Thoracic aorta (tissue), 2 donors: ENCODE measurements at regions not wholly inside any gene's neighbourhood (a gene's known extent, or its start where the extent isn't known, plus 50 kb on each side); places are given as distances from the start of the nearest gene placed in this dataset.

Source experiments
- ATAC-seq: fragments of 150-250 bp; one replicate; pipeline ENCODE4 v1.8.0; 2017; ENCODE audit warnings: low read depth; ENCODE audit not compliant: insufficient number of reproducible peaks, low FRiP score
- DNase-seq: peaks from one replicate; pipeline ENCODE4 v3.0.0-alpha.2; 2020; ENCODE audit warnings: low spot score
- H3K27ac ChIP-seq, 2 donors: fragments of 200-600 bp; sonication (generic); 1 replicate in 1 of 2; 2 replicates in 1 of 2; pipeline ENCODE4 v1.5.1; 2016; ENCODE audit warnings: mild to moderate bottlenecking in 2 of 2, moderate library complexity in 2 of 2
- H3K27me3 ChIP-seq: fragments of 200-600 bp; sonication (generic); replicated peaks from 2 replicates; pipeline ENCODE4 v1.6.0; 2016; ENCODE audit warnings: mild to moderate bottlenecking; ENCODE audit not compliant: insufficient read depth
- H3K36me3 ChIP-seq: fragments of 200-600 bp; sonication (generic); one replicate; pipeline ENCODE4 v1.5.1; 2016
- H3K4me1 ChIP-seq, 2 donors: fragments of 200-600 bp; sonication (generic); 1 replicate in 1 of 2; 2 replicates in 1 of 2; pipeline versions ENCODE4 v1.5.1 to v1.6.0; 2016; ENCODE audit warnings: low read depth in 2 of 2, mild to moderate bottlenecking in 1 of 2; ENCODE audit not compliant: control insufficient read depth in 1 of 2
- H3K4me3 ChIP-seq: fragments of 200-600 bp; sonication (generic); 2 replicates; pipeline ENCODE4 v1.5.1; 2016; ENCODE audit warnings: mild to moderate bottlenecking
- H3K9me3 ChIP-seq: fragments of 200-600 bp; sonication (generic); 2 replicates; pipeline ENCODE4 v1.5.1; 2016
- TF ChIP-seq, protein P1 (sequence below): fragments of 200-600 bp; sonication (generic); IDR thresholded peaks from one replicate; pipeline ENCODE4 v1.5.1; 2019; ENCODE audit warnings: antibody characterized with exemption

DNA sequence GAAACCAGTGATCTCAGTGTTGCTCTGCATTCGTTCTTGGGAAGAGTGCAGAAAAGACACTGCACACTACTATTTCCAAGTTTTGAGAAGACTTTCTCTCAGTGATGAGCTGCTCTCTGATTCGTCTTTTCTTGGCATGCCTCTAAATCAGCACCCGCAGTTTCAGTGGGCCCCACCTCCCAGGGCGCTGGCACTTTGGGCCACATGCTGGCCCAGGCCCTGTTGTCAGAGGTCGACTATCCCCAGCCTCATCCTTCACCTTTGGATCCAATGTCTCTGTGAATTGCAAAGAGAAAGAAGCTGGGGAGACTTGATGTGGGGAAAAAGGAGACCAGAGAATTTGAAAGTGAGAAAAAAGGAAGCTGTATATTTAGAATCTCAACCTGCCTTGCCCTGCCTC is 644.1 kb upstream of the PITX2 start:
- peaks cover 0 to 17% of the 10 kb centered on the region in 2 donors for H3K4me1 ChIP-seq
- no peaks in the 10 kb centered on the region for H3K9me3 ChIP-seq
- H3K36me3 ChIP-seq: no peaks in the 10 kb centered on the region
- TF ChIP-seq, protein P1, sequence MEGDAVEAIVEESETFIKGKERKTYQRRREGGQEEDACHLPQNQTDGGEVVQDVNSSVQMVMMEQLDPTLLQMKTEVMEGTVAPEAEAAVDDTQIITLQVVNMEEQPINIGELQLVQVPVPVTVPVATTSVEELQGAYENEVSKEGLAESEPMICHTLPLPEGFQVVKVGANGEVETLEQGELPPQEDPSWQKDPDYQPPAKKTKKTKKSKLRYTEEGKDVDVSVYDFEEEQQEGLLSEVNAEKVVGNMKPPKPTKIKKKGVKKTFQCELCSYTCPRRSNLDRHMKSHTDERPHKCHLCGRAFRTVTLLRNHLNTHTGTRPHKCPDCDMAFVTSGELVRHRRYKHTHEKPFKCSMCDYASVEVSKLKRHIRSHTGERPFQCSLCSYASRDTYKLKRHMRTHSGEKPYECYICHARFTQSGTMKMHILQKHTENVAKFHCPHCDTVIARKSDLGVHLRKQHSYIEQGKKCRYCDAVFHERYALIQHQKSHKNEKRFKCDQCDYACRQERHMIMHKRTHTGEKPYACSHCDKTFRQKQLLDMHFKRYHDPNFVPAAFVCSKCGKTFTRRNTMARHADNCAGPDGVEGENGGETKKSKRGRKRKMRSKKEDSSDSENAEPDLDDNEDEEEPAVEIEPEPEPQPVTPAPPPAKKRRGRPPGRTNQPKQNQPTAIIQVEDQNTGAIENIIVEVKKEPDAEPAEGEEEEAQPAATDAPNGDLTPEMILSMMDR: no peak
- H3K27ac ChIP-seq: no peak overlapping the region
- H3K27me3 ChIP-seq: no peaks in the 10 kb centered on the region
- H3K4me3 ChIP-seq: no peak overlapping the region
- no peak for DNase-seq
- no peak for ATAC-seq

DNA sequence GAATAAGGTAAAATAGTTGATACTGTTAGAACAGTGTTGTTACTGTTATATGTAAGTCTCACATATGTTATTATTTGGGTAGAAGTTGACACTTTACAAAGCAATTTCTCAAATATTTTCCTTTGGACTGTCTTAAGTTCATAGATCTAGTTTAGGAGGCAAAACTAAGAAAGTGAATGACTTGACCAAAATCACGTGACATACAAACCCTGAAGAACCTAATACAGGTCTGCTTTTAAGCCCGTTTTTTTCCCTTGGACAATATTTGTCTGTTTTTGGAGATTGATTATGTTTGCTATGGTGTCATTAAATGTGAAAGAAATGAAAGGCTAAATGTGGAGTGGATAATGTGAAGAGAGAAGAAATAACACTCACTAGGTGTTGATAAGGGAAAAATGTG is 644.9 kb upstream of the PITX2 start:
- ATAC-seq (no peak), DNase-seq (no peak)
- Histone ChIP-seq H3K27me3 (no peaks in the 10 kb centered on the region), H3K4me1 (peaks cover 0 to 17% of the 10 kb centered on the region in 2 donors), H3K4me3 (no peak overlapping the region), H3K27ac (no peak overlapping the region), H3K9me3 (no peaks in the 10 kb centered on the region), H3K36me3 (no peaks in the 10 kb centered on the region)
- TF ChIP-seq, protein P1: no peak

DNA sequence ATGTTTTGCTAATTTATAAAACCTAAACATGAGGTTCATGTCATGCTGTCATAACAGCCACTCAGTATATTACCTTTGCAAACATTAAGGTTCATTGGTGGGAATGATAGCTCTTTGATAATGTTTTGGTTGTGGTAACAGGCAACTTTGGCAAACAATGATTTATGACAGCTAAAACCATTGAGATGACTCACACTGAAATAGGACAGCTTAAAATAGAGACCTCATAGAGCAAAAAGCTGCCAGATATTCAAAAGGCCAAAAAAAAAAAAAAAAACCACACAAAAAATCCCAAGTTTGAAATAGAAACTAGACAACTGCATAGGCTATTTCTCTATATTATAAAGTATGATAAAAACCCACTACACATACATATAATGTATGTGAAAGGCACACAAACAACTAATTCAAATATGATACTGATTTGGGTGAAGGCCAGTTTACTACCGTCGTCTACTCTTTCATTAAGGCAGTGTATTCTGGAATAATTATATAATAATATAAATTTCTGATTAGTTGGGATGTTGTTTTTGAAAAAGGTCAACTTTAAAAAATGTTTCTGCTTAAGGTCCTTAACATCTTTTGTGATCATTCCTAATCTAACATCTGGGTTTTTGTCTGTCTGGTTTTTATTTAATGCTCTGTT is 646.0 kb upstream of the PITX2 start:
- ATAC-seq (no peak), DNase-seq (no peak)
- TF ChIP-seq, protein P1: no peak
- H3K4me1 ChIP-seq: peaks cover 0 to 17% of the 10 kb centered on the region in 2 donors
- H3K4me3 ChIP-seq: peak overlapping the region; percentile 37
- peak overlapping the region; percentile 7 to 46 for H3K27ac ChIP-seq
- H3K9me3 ChIP-seq: no peaks in the 10 kb centered on the region
- no peaks in the 10 kb centered on the region for H3K27me3 ChIP-seq
- no peaks in the 10 kb centered on the region for H3K36me3 ChIP-seq

DNA sequence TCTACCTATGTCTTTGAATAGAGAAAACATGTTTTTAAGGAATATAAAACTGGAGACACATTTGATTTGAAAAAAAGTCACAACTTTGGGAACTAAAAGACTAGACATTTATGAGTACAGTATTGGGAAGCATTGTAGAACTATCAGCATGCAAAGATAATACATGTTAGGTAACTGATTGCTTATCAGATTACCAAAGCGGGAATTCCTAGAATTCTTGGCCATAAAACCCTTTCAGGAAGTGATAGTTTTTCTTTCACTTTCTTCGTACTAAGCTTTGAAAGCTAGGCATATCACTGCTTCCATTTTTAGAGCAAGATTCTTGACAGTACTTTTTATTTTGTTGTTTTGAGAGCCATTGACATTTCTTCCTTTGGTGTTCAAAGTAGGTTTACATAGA is 646.6 kb upstream of the PITX2 start:
- no peaks in the 10 kb centered on the region for H3K27me3 ChIP-seq
- H3K4me1 ChIP-seq: peaks cover 0 to 17% of the 10 kb centered on the region in 2 donors
- ATAC-seq: no peak
- TF ChIP-seq, protein P1: no peak
- H3K36me3 ChIP-seq: no peaks in the 10 kb centered on the region
- no peaks in the 10 kb centered on the region for H3K9me3 ChIP-seq
- DNase-seq: no peak
- H3K4me3 ChIP-seq: peak overlapping the region; percentile 37
- H3K27ac ChIP-seq: peak overlapping the region; percentile 7 to 46

DNA sequence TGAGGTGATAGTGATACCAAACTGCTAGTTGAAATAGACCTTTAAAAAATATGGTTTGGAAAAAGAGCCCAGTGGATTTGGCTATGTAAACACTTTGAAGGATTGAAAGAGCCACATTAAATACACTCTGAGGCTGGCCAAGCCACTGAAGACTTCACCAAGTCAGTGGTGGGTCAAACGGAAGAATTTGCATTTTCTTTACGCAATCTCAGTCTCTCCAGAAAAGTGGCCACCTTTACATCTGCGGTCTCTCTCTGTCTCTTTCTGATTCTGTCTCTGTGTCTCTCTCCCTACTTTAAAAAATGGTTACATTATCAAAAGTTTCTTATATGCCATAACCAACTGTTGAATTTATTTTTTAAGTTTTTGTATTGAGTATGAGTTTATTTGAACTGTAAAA is 651.2 kb upstream of the PITX2 start:
- DNase-seq (no peak), ATAC-seq (no peak)
- Histone ChIP-seq H3K9me3 (no peaks in the 10 kb centered on the region), H3K4me1 (peaks cover 0 to 10% of the 10 kb centered on the region in 2 donors), H3K36me3 (no peaks in the 10 kb centered on the region), H3K4me3 (no peak overlapping the region), H3K27me3 (no peaks in the 10 kb centered on the region), H3K27ac (no peak overlapping the region)
- TF ChIP-seq, protein P1: no peak
